UCSD-AML1 (cell line): ENCODE measurements at regions not wholly inside any gene's neighbourhood (a gene's known extent, or its start where the extent isn't known, plus 50 kb on each side); places are given as distances from the start of the nearest gene placed in this dataset.

Experiments
- DNase-seq: peaks from one replicate; lab custom pipeline; 2025; ENCODE audit not compliant: unreplicated experiment; lab: John Stamatoyannopoulos, UW

GRCh38 chr15:39358441-39359041 is 222.3 kb upstream of the THBS1 start:
- no peak for DNase-seq

- DNase-seq, result no peak
Observed at GRCh38 chr15:39359771-39360170, 221.1 kb upstream of the THBS1 start.

- DNase-seq, result no peak
Observed at GRCh38 chr15:39360452-39360851, 220.4 kb upstream of the THBS1 start.

GRCh38 chr15:39361497-39361896 is 219.4 kb upstream of the THBS1 start:
- DNase-seq, result no peak

GRCh38 chr15:39362821-39363561 is 217.9 kb upstream of the THBS1 start:
- DNase-seq, result no peak

- DNase-seq, result no peak
Observed at GRCh38 chr15:39363761-39364586, 216.9 kb upstream of the THBS1 start.

- DNase-seq, result no peak
Observed at GRCh38 chr15:39364721-39365120, 216.2 kb upstream of the THBS1 start.

GRCh38 chr15:39365161-39365560 is 215.7 kb upstream of the THBS1 start:
- DNase-seq, result no peak

GRCh38 chr15:39365873-39366272 is 215.0 kb upstream of the THBS1 start:
- DNase-seq, result no peak

GRCh38 chr15:39367596-39367995 is 213.3 kb upstream of the THBS1 start:
- DNase-seq, result no peak

- no peak for DNase-seq
Observed at GRCh38 chr15:39369768-39370167, 211.1 kb upstream of the THBS1 start.

- DNase-seq, result no peak
Observed at GRCh38 chr15:39376371-39376909, 204.4 kb upstream of the THBS1 start.

GRCh38 chr15:39381517-39381916 is 199.4 kb upstream of the THBS1 start:
- no peak for DNase-seq

- no peak for DNase-seq
Observed at GRCh38 chr15:39388118-39388517, 192.8 kb upstream of the THBS1 start.

GRCh38 chr15:39391230-39391629 is 189.6 kb upstream of the THBS1 start:
- DNase-seq, result no peak

- no peak for DNase-seq
Observed at GRCh38 chr15:39392469-39393047, 188.3 kb upstream of the THBS1 start.

- DNase-seq, result no peak
Observed at GRCh38 chr15:39393575-39394335, 187.1 kb upstream of the THBS1 start.

GRCh38 chr15:39394496-39394895 is 186.4 kb upstream of the THBS1 start:
- DNase-seq, result no peak

- peak; percentile 49 for DNase-seq
Observed at GRCh38 chr15:39396979-39397615, 183.8 kb upstream of the THBS1 start.

GRCh38 chr15:39397883-39398282 is 183.0 kb upstream of the THBS1 start:
- DNase-seq, result no peak
